ENCODE measurements at regions not wholly inside any gene's neighbourhood (a gene's known extent, or its start where the extent isn't known, plus 50 kb on each side); places are given as distances from the start of the nearest gene placed in this dataset.

- no peak for DNase-seq (ENCODE audit: low spot score)
- TF ChIP-seq, protein P1, sequence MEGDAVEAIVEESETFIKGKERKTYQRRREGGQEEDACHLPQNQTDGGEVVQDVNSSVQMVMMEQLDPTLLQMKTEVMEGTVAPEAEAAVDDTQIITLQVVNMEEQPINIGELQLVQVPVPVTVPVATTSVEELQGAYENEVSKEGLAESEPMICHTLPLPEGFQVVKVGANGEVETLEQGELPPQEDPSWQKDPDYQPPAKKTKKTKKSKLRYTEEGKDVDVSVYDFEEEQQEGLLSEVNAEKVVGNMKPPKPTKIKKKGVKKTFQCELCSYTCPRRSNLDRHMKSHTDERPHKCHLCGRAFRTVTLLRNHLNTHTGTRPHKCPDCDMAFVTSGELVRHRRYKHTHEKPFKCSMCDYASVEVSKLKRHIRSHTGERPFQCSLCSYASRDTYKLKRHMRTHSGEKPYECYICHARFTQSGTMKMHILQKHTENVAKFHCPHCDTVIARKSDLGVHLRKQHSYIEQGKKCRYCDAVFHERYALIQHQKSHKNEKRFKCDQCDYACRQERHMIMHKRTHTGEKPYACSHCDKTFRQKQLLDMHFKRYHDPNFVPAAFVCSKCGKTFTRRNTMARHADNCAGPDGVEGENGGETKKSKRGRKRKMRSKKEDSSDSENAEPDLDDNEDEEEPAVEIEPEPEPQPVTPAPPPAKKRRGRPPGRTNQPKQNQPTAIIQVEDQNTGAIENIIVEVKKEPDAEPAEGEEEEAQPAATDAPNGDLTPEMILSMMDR (IDR thresholded peaks at IDR 0.05; ENCODE audit: extremely low read depth, missing control alignments) = no peak
These were observed 54.7 kb upstream of the GATA6 start for GRCh38 chr18:22114526-22115321.

GRCh38 chr18:22115573-22115972 lies 53.8 kb upstream of the GATA6 start:
- TF ChIP-seq, protein P1 (IDR thresholded peaks at IDR 0.05; ENCODE audit: extremely low read depth, missing control alignments) = no peak
- DNase-seq (ENCODE audit: low spot score) = no peak

Measured in GM20000 (cell line).